ENCODE measurements at regions not wholly inside any gene's neighbourhood (a gene's known extent, or its start where the extent isn't known, plus 50 kb on each side); places are given as distances from the start of the nearest gene placed in this dataset.
"Not testable (repeated sequence)": the region's sequence is repeated elsewhere in the genome, so short reads cannot be mapped to it uniquely, and the experiment has no call there.

DNA sequence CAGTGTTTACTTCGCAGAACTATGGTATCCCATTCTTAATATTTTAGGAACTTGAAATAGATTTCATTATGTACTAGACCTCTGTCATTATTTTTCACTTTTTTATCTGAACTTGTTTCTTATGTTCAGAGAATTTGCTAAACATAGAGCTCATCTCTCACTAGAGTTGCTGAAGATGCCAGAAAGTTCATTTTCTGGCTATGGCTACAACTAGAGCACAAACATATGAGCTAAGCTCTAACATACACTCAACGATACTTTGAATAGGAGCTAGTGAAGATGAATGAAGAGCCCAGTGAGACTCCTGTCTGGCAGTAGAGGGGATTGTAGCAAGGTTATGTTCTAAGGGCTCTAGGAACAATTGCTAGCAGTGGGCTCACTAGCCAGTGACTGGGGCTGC lies 582.2 kb downstream of the KIF4B start:
- no peak for DNase-seq (ENCODE audit: low read depth in 2 of 3, low spot score in 1 of 3)

DNA sequence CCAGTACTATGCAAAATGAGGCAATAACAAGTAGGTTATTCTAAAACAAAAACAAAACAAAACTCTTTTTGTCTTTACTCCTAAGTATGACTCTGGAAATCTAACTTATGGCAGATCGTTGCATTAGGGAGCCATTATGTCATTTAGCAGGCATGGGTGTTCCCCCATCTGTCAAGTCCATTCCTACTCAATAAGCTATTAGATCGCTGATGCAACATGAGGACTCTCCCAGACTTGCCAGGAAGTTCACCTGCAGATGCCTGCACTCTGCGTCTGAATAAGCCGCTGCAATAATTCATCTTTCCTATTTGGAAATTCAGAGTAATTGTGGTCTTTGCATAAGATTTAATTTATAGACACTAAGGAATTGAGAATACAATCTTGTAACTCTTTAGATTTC lies 585.0 kb downstream of the KIF4B start:
- no peak for DNase-seq (ENCODE audit: low read depth in 2 of 3, low spot score in 1 of 3)

DNA sequence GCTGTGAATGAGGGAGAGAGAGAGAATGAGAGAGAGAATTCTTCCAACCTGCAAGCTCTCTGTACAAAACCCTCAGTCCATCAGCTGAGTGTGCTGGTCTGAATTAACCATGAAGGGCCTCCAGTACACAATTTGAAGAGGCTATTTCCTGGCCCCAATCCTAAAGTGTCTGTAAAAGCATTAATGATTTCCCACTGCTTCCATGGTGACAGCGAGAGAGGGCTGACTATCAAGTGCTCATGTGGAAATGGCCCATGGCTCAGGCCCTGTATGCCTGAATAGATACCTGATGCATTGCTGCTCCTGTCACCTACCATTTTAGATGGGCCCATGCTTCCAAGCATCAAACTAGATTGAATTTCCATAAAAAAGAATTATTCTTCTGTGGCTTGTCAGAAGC lies 592.4 kb downstream of the KIF4B start:
- no peak for DNase-seq (ENCODE audit: low read depth in 2 of 3, low spot score in 1 of 3)

DNA sequence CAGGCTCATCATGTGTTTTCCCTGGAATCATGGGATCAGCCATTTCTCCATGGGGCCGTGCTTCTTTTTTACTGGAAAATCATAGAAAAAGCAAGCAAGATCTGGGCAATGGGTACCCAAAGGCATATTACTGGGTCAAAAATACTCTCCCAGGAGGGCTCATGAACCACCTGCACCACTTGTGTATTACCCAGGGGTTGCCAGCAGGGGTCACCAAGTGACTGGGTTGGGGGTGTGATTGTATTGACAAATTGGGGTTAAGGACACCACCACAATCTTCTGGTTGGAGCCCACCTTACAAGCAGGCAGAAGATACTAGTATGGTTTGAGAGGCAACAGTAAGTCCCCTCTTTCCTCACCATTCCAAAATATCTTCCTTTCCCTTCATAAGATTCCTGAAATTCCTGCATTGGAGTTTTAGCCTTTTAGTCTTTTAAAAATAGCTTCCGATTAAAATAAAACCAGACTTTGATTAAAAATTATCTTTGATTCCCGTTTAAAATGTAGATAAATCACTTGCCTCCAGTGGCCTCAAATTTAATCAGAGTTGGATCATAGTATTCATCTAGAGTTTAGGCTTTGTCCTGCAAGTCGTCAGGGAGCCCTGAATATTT lies 603.3 kb downstream of the KIF4B start:
- DNase-seq (ENCODE audit: low read depth in 2 of 3, low spot score in 1 of 3): peak; percentile 24 to 51 (median 35)

GRCh38 chr5:155619688-155620087 lies 606.1 kb downstream of the KIF4B start:
- no peak for DNase-seq (ENCODE audit: low read depth in 2 of 3, low spot score in 1 of 3)

DNA sequence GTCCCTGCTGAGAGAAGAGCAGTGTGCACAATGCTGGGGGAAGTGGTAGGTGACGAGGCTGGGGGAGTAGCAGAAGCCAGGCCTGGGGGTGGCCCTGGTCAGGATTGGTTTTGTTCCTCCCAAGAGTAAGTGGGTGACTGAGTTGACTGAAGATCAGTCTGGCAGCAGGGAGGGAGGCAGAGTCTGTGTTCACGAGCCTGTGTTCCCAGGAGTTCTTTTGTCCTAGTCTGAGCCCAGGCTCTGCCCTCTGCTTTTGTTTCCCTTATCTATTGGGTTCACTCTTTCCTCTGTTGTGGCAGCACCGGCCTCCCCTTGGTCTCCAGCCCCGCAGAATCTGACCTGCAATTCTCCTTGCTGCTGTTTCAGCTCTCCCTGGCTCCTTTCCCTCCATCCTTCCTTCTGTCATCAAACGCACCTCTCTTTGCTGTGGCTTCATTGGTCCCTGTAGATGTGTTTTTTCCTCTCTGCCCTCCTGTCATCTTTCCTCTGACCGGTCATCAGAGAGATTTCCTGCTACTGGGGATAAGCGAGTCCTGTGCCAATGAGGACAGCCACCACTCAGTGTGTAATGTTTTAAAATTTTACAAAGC lies 607.4 kb downstream of the KIF4B start:
- no peak for DNase-seq (ENCODE audit: low read depth in 2 of 3, low spot score in 1 of 3)

GRCh38 chr5:155624597-155625241 lies 611.2 kb downstream of the KIF4B start:
- no peak for DNase-seq (ENCODE audit: low read depth in 2 of 3, low spot score in 1 of 3)

GRCh38 chr5:155625315-155625714 lies 611.8 kb downstream of the KIF4B start:
- no peak for DNase-seq (ENCODE audit: low read depth in 2 of 3, low spot score in 1 of 3)

GRCh38 chr5:155625897-155626543 lies 612.5 kb downstream of the KIF4B start:
- DNase-seq (ENCODE audit: low read depth in 2 of 3, low spot score in 1 of 3): no peak

DNA sequence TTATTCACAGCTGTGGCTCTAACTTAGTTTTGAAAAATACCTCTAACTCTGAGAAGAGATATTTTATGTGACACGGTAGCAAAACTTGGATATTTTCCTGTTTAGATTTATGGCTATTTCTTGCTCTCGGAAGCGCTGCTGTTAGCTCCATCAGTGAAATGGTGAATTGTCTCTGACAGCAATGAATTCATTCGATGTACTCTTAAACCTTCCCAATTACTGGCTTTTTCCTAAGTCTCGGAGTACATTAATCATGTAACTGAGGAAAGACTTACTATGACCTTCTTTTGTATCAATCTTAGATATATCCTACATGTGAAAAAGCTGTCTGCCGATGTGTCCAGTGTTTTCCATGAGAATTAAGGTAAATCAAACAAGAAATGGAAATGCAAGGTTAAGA lies 613.0 kb downstream of the KIF4B start:
- DNase-seq (ENCODE audit: low read depth in 2 of 3, low spot score in 1 of 3): no peak

DNA sequence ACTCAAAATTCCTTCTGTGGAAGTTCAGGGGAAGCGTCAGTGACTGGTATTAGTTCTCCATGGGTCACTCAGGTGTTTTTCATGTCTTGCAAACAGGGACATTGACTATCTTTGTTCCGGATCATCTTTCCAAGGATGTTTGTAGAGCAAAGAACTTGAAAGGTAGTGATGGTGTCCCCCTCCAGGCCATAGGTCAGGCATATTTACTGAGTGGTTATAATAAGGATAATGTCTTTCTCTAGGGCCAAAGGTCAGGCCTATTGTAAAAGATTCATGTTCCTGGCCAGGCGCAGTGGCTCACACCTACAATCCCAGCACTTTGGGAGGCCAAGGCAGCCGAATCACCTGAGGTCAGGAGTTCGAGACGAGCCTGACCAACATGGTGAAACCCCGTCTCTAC lies 614.8 kb downstream of the KIF4B start:
- DNase-seq (ENCODE audit: low read depth in 2 of 3, low spot score in 1 of 3): no peak

- no peak for DNase-seq (ENCODE audit: low read depth in 2 of 3, low spot score in 1 of 3)
These were observed 616.0 kb downstream of the KIF4B start for GRCh38 chr5:155629597-155629996.

DNA sequence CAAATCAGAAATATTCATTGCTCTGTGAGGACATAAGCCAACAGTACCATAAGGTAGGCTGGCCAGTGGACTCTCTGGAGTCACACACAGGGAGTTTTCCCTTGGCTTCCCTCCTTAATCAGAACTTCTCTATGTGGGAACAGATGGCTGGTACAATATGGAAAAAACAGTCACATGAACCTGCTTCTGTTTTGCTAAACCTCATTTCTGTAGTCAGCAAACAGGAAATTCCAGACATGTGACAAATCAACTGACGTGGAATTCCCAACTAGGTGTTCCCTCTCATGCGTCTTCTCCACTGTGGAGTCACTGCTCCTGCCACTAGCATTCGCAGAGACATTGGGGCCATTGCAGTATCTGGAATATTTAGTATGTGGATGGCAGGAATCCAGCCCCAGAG lies 617.6 kb downstream of the KIF4B start:
- DNase-seq (ENCODE audit: low read depth in 2 of 3, low spot score in 1 of 3): no peak

GRCh38 chr5:155633338-155633957 lies 619.9 kb downstream of the KIF4B start:
- no peak for DNase-seq (ENCODE audit: low read depth in 2 of 3, low spot score in 1 of 3)

DNA sequence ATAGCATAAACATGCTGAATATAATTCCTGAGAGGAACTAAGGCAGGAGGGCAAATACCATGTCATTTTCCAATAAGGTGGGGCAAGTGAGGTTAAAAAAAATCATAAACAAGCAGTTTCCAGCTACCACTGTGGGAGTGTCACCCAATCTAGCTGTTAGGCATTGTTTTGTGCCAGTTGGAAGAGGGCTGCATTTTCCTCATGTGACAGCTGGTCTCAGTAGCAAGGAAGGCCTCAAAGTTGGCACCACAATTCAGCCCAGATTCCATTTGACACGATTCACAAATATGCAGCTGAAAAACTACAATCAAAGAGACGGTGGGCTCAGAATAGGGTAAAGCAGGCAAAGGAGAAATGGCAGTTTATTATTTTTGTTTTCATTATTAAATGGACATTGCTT lies 636.1 kb downstream of the KIF4B start:
- no peak for DNase-seq (ENCODE audit: low read depth in 2 of 3, low spot score in 1 of 3)

DNA sequence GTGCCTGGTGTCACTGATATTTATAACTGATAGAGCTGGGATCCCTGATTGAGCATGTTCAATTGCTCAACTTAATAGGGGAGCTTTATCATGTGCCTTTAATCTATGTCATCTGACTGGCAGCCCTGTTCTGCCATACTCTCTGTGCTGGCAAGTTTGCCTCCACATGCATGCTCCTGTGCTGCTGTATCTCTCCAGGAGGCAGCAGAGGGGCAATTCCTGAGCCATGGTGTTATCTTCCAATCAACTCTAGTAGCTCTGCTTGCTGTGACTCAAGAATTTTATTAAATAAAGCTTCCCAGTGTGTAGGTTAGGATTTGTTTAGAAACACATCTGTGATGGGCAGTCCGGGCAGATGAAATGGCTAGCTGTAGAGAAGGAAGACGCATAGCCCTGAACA lies 642.0 kb downstream of the KIF4B start:
- DNase-seq (ENCODE audit: low read depth in 2 of 3, low spot score in 1 of 3): no peak

GRCh38 chr5:155661859-155662258 lies 648.3 kb downstream of the KIF4B start:
- DNase-seq (ENCODE audit: low read depth in 2 of 3, low spot score in 1 of 3): no peak

- DNase-seq (ENCODE audit: low read depth in 2 of 3, low spot score in 1 of 3): no peak
These were observed 651.8 kb downstream of the KIF4B start for GRCh38 chr5:155665361-155665760.

GRCh38 chr5:155672001-155672400 lies 655.0 kb upstream of the SGCD start:
- not testable (repeated sequence) for DNase-seq (ENCODE audit: low read depth in 2 of 3, low spot score in 1 of 3)

DNA sequence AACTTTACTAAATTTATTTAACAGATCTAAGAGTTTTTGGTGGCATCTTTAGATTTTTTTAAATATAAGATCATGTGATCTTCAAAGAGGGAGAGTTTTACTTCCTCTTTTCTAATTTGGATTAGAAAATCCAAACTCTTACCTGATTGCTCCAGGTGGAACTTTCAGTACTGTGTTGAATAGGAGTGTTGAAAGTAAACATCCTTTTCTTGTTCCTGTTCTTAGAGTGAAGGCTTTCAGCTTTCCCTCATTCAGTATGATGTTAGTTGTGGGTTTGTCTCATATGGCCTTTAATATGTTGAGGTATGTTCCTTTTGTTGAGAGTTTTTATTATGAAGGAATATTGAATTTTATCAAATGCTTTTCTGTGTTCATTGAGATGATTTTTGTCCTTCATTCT lies 650.0 kb upstream of the SGCD start:
- no peak for DNase-seq (ENCODE audit: low read depth in 2 of 3, low spot score in 1 of 3)

GRCh38 chr5:155678371-155678770 lies 648.6 kb upstream of the SGCD start:
- DNase-seq (ENCODE audit: low read depth in 2 of 3, low spot score in 1 of 3): no peak

GRCh38 chr5:155679530-155679929 lies 647.4 kb upstream of the SGCD start:
- no peak for DNase-seq (ENCODE audit: low read depth in 2 of 3, low spot score in 1 of 3)

All from stimulated activated CD4-positive, alpha-beta T cell treated with anti-CD3 and anti-CD28 coated beads, Interleukin-12 subunit alpha, Interleukin-12 subunit beta, amount 100 ng/mL, for 48 hours (primary cell).